Vagina (tissue), 2 donors: ENCODE measurements at regions not wholly inside any gene's neighbourhood (a gene's known extent, or its start where the extent isn't known, plus 50 kb on each side); places are given as distances from the start of the nearest gene placed in this dataset.

Source experiments
- POLR2AphosphoS5 ChIP-seq, 2 donors: sonication (generic); formaldehyde crosslinking; IDR thresholded peaks; one replicate each; pipeline ENCODE4 v1.9.0; 2017; ENCODE audit warnings: antibody characterized with exemption in 2 of 2, mild to moderate bottlenecking in 2 of 2, low read depth in 1 of 2; ENCODE audit not compliant: insufficient read depth in 1 of 2
- TF ChIP-seq, protein P1 (sequence below), 3 experiments: fragments of 450-650 bp in 2 of 3; fragments of 200-600 bp in 1 of 3; sonication (generic) in 1 of 3; IDR thresholded peaks; one replicate each; pipeline ENCODE4 v1.5.1; 2017 to 2019; ENCODE audit warnings: antibody characterized with exemption in 3 of 3, mild to moderate bottlenecking in 2 of 3, moderate library complexity in 2 of 3

- TF ChIP-seq, protein P1, sequence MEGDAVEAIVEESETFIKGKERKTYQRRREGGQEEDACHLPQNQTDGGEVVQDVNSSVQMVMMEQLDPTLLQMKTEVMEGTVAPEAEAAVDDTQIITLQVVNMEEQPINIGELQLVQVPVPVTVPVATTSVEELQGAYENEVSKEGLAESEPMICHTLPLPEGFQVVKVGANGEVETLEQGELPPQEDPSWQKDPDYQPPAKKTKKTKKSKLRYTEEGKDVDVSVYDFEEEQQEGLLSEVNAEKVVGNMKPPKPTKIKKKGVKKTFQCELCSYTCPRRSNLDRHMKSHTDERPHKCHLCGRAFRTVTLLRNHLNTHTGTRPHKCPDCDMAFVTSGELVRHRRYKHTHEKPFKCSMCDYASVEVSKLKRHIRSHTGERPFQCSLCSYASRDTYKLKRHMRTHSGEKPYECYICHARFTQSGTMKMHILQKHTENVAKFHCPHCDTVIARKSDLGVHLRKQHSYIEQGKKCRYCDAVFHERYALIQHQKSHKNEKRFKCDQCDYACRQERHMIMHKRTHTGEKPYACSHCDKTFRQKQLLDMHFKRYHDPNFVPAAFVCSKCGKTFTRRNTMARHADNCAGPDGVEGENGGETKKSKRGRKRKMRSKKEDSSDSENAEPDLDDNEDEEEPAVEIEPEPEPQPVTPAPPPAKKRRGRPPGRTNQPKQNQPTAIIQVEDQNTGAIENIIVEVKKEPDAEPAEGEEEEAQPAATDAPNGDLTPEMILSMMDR (IDR thresholded peaks at IDR 0.05): no peak
- no peak for TF ChIP-seq POLR2AphosphoS5 (IDR thresholded peaks at IDR 0.05; ENCODE audit: insufficient read depth in 1 of 2, low read depth in 1 of 2)
Measured at GRCh38 chr9:78778861-78779374, 482.0 kb downstream of the PSAT1 start.
